HG02623 (cell line): ENCODE measurements at regions not wholly inside any gene's neighbourhood (a gene's known extent, or its start where the extent isn't known, plus 50 kb on each side); places are given as distances from the start of the nearest gene placed in this dataset.

Experiments
- ATAC-seq: cut with Tn5 transposase; IDR thresholded peaks from one replicate; pipeline ENCODE4 v1.9.1; 2021; ENCODE audit warnings: moderate library complexity; ENCODE audit not compliant: unreplicated experiment

DNA sequence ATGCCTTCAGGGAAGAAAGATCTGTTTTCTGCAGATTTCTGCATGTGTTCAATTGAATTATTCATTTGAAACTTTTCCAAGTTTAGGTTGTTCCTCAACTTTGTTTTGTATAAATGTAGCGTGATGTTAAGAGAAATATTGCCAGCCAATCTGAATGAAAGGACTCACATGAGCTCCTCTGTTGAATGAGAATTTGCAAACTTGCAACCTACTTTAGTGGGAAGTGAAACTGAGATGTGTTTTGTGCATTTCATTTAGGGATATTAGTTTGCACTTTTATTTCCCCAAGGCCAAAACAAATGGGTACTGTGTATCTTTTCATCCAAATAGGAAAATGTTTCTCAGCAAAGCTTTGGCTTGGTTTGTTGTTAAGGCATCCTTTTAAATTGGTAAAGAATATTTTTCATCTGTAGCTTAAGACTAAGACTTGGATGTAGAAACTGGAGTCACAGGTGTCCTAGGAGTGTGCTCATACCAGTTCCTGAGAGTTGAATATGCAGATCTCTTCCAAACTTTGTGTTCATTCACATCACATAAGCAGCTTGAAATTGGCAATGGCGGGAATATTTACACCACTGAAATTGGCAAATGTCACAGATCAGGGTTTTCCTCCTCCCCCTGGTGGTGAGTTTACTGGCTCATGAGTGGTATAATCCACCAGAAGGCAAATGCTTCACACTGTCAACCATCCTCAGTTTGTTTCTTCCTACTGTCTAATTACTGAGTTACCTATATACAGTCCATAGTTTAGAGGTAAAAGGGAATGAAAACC, 193.6 kb upstream of the BANK1 start:
- ATAC-seq: no peak

DNA sequence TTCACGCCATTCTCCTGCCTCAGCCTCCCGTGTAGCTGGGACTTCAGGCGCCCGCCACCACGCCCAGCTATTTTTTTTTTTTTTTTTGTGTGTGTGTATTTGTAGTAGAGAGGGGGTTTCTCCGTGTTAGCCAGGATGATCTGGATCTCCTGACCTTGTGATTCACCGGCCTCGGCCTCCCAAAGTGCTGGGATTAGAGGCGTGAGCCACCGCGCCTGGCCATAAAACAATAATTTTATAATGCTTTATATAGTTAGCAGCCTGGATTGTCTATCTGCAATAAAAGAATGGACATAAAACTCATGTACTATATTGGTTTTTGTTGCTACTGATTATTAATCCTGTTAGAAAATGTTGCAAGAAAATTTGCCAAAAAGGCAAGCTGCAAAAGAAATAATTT, 195.9 kb upstream of the BANK1 start:
- no peak for ATAC-seq

DNA sequence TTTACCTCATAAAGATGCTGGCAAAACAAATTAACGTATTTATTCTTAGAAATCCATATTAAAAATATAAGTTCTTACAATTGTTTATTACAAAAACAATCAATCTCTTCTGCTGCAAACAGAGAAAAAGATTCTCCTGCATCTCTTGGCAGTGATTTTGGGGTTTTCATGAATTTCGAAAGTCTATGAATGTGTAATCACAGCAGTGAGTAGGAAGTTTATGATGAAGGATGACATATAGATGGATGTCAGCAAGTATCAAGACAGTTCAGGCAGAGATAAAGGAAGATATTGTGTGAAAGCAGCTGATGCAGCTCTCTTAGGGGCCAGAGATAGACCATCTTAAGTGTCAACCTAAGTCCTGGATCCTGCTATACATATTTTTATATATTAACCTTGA, 196.9 kb upstream of the BANK1 start:
- ATAC-seq: no peak

DNA sequence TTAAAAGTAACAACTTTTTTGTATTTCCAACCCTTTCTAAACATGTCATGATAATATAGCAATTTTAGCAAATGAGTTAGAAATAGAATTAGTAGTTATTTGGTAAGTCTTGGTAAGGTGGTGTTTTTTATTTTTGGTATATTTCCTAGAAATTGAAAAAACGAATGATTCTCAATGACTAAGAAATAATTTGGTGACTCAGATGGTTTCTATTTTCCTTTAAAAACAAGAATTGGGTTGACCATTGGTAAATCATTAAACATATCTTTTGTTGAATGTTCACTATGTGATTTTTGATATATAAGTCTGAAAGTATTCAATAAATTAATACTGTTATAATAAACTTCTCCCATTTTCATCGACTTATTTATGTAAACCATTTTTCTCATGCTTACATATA, 206.2 kb upstream of the BANK1 start:
- no peak for ATAC-seq

DNA sequence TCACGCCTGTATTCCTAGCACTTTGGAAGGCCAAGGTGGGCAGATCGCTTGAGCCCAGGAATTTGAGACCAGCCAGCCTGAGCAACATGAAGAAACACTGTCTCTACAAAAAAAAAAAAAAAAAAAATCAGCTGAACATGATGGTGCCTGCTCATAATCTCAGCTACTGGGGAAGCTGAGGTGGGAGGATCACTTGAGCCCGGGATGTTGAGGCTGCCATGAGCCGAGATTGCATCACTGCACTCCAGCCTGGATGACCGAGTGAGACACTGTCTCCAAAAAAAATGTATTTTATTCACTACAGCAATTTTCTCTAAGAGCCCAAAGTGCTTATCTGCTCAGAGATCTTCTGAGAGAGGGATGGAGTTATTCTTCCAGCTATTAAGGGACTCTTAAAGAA, 215.8 kb upstream of the PPP3CA start:
- no peak for ATAC-seq

DNA sequence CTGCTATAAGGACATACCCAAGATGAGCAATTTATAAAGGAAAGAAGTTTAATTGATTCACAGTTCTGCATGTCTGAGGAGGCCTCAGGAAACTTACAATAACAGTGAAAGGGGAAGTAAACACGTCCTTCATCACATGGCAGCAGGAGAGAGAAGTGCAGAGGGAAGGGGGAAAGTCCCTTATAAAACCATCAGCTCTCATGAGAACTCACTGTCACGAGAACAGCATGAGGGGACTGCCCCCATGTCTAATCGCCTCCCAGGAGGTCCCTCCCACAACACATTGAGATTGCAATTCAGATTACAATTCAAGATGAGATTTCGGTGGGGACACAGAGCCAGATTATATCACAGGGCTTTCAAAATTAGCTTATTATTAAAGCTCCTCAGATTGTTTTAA, 209.5 kb upstream of the PPP3CA start:
- no peak for ATAC-seq

DNA sequence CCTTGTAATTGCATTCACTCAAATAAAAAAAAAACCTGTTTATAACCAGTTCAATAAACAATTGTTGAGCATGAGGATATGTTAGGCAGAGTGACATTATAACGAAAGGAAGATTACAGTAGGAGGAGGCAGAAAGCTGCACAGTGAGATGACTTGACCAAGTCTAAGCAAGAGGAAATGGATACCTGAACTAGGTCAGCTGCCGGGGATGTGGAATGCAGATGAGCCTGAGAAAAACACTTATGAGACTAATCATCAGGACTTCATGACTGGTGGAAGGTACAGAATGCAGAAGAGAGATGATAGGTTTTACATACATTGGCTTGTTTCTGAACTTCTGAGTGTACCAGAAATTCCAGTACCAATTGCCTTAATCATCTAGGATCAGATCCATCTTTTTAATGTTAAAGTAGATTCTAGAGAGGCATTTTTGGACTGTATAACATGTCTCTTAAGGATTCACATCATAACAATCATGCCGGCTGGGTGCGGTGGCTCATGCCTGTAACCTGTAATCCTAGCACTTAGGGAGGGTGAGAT, 208.1 kb upstream of the PPP3CA start:
- ATAC-seq: no peak

DNA sequence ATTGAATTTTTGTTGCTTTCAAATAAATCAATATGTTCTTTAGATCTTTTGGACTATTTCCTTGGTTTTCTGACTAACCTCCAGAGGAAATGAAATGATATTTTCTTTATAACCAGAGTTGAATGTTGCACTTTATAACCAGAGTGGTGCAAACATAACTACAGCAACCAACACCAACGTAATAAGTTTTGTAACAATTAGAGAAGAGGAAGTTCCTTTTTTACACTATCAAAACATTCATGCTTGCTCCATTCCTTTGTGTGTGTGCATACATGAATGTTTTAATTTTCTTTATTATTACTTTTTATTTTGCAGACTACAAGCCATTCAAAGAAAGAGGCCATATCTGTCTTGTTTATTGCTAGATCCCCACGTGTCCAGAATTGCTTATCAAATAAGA, 193.0 kb upstream of the PPP3CA start:
- ATAC-seq: no peak

DNA sequence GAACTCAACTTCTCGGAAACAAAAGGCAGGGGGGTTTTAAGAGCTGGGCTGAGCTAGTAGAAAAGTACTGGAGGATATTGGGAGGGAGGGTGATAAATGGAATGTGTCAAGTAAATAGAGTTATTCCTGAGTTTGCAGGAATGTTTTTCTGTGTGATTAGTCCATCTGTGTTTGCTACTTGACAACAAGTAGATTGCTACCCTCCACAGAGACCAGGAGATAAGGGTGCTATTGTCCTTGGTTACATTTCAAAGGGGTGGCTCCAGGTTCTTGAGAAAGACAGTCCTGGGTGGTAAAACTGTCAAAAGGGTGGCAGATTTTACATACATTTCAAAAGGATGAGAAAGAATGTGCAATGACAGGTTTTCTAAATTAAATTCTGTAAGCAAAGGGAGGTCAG, 181.2 kb upstream of the PPP3CA start:
- ATAC-seq: no peak

DNA sequence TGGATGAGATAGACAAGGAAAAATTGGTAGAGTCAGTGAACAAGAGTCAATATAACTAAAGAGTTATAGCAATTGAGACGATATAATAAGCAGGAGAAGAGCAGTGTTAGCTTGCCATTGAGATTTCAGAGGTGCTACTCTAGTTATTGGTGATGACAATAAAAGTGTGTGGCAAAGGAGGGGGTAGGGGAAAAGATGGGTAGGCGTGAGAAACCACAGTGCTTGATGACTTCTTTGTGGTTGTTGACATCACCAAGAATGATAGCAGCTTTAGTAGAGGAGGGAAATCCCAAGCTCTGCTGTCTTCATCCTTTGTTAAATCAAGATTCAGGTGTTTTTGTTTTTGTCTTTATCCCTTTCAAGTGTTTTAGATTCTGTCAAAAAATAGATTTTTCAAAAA, 179.9 kb upstream of the PPP3CA start:
- ATAC-seq: peak; percentile 95

DNA sequence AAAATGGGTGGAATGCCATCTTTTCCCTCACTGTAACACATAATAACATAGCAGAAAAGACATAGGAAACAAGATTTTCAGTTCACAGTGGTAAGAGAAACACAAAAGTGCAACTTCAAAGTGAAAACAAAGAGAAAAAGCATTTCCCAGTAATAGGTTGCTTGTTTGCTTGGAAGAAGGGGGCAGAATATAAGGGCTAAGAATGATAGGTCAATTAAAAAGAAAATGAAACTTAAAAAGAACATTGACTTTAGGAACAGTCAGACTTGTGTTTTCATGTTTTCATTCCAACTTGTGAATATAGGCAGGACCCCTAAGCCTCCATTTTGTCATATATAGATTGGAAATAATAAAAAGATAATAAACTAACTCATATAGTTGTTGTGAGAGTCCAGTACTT, 168.2 kb upstream of the PPP3CA start:
- no peak for ATAC-seq

DNA sequence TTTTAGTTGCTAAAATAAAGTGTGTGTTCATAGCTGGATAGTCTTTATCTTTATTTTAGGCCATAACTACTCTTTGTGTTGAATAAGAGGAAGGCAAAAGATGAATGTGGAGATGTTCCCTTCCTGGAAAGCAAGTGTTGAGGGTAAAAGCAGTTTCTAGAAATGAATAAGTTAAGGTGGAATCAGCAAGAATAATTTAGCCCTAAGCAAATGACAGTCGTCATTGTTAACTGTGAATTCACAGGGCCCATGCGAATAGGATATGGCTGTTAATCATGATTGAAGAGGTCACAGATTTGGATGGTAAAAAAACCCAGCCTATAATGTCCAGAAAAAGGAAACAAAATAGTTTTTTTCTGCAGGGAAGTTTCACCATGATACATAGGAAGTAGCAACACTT, 167.8 kb upstream of the PPP3CA start:
- no peak for ATAC-seq

DNA sequence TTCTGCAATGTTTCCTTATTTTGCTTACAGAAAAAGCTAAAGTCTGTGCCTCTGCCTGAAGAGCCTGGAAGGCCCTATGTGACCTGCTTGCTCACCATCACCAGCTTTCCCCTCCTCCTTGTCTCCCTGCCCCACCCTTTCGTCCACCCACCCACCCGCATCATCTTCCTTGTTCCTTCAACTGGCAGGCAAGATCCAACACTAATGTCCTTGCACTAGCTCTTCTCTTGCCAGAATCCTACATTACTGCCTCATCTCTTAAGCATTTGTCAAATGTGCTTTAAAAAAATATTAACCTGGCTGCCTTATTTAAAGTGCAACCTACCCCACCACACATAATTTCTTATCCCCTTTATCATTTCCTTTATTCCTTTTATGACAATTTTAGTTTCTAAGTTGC, 165.1 kb upstream of the PPP3CA start:
- ATAC-seq: no peak

DNA sequence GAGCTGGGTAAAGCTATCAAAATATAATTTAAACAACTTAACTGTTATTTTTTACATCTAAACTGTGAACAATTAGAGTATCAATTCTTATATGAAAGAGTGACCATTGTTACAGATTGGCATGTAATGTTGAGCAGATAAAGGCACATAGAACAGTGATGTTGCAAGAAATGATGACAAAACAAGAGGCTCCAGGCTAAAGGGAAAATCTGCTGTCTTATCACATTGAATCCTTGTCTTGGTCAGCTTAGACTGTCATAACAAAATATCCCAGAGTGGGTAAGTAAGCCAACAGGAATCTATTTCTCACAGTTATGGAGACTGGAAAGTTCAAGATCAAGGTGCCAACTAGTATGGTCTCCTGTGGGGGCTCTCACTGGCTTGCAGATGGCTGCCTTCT, 154.1 kb upstream of the PPP3CA start:
- no peak for ATAC-seq

DNA sequence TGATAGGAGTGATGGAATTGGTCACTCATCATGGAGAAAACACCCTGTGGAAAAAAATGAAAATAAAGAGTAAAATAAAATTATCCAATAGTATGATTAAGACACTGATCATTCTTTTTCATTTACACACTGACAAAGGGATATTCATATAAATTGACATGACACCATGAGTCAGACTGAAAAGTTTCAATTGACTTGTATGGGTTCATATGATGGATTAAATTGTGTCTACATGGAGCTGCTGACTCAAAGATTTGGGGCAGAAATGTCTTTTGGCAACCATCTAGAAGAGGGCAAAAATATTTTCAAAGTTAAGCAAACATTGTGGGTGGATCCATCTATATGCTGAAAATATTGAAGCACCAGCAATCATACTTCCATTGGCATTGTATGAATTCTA, 153.4 kb upstream of the PPP3CA start:
- ATAC-seq: no peak

DNA sequence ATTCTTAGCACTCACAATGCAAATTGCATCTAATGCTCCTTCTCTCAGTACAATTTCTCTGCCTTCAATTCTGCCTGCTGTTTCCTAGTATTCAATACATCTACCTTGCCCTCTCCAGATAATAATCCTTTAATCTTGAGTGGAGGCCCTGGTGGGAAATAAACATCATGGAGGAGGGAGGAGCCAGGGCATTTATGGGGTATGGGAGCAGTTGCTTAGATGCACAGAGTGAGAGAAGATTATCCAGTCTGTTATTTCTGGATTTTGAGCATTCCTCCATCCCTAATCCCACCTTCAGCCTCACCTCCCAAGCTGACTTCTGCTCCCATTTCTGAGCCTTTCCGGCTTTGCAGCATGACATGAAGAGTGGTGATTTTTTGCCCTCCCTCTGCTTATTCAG, 127.9 kb upstream of the PPP3CA start:
- ATAC-seq: no peak

DNA sequence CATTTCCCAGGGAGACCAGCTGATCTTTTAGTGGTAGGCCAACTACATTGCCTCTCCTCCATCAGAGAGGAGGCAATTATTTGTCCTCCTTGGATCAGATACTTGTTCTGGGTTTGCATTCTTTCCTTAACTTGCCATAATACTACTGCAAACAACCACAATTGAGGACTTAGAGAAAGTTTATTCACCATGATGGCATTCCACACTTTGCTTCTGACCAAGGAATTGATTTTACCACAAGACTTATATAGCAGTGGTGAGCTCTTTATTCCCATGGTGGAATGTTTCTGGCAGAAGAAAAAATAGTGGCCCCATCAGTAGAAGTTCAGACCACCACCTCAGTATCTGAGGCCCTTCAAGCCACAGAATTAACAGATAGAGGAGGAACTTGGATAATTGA, 123.9 kb upstream of the PPP3CA start:
- no peak for ATAC-seq

DNA sequence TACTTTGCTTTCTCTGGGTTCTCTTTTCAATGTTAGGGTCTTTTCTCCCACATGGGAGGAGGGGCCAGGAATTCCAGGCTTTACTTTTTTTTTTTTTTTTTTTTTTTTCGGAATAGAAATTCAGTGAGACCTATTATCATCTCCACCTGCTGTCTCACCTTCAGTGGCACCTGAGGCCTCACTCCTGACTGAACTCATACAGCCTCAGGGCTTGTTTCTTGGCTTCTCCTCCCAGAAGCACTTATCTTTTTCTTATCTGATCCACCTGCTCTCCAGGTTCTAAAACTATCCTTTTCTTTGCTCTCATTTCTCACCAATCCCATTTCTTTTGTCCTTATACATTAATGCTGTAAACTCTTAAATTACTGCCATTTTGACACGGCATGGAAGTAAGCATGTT, 117.3 kb upstream of the PPP3CA start:
- ATAC-seq: no peak

DNA sequence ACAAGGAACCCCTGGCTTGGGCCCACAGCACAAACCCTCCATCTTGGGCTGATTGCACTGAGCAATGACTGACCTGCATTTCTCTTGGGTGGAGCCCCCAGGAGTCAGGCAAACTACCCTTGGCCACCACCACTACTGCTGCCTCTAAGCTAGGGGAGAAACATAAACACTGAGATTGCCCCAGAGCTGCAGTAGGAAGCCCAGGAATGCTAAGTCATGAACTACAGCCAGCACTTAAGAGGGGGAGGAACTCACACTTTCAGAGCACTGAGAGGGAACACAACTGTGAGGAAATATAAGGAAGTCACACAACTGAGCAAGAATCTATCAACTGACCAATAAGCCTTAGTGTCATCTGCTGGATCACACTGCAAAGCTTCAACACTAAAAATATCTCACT, 111.6 kb upstream of the PPP3CA start:
- ATAC-seq: no peak

DNA sequence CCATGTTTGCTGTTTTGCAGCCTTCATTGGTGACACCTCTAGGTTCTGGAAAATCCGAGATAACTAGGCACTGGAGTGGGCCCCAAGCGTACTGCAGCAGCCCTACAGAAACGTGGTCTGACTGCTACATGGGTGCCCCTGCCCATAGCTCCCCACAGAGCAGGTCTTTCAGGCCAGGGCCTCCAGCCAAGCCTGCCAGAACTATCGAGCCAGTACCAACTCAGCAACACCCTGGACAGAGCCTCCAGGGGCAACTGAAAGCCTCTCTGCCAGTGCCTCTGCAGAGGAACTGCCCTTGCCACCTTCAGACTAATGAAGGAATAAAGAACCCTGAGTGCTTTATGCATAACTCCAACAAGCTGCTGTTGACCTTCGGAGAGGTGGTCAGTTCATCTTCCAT, 111.1 kb upstream of the PPP3CA start:
- ATAC-seq: no peak

DNA sequence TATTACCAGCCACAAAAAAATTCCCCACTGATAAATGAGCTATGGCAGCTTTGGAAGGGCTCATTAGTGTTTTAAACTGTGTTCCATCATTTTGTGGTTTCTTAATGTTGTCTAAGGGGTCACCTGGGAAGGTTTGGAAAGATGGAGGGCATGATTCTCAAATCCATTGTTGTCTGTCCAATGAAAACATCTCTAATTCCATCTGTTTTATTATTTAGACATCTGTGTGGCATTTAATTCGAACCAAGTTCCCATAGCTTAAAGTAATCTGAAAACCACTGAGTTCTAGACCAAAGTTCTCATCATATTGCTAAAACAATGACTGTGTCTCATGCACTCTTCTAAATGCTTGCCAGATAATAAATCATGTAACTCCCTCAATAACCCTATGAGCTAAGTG, 103.8 kb upstream of the PPP3CA start:
- no peak for ATAC-seq

DNA sequence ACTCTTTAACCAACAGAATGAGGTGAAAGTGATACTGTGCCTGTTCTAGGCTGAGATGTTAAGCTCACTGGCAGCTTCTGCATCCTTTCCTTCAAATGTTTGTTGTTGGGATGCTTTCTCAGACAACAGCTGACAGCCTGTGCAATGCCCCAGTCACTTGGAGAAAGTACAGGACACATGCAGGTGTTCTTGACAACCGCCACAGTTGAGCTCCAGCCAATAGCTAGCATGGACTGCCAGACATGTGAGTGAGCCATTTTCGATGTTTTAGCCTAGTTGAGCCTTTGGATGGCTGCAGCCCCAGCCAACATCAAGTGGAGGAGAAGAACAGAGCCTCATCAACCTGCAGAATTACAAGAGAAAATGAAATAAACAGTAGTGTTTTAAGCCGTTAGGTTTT, 94.1 kb upstream of the PPP3CA start:
- ATAC-seq: no peak

DNA sequence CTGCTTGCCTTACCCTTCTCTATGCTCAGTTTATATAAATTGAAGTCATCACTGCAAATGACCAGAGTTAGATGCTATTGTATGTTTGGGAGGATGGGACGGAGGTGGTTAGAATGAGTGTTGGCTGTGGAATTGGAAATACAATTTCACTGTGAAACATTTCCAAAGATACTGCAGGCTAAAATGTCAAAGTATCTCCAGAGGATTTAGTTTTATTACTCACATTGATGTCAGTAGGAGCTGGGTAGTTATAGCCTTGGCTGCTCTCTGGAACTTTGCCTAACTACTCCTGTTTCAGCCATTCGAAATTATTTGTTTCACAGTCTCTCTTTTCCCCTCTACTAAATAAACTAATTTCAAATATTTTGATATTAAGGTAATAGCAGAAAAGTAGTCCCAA, 92.6 kb upstream of the PPP3CA start:
- no peak for ATAC-seq
